Astrocyte of the cerebellum (primary cell): ENCODE measurements at regions not wholly inside any gene's neighbourhood (a gene's known extent, or its start where the extent isn't known, plus 50 kb on each side); places are given as distances from the start of the nearest gene placed in this dataset.

Source experiments
- DNase-seq: peaks from one replicate; pipeline ENCODE4 v3.0.0-alpha.2; 2011; ENCODE audit warnings: low read depth
- H3K4me3 ChIP-seq: 2 replicates; pipeline ENCODE4 v1.5.1; 2011; ENCODE audit warnings: mild to moderate bottlenecking, low read depth, low read length, moderate library complexity
- CTCF ChIP-seq: IDR thresholded peaks from 2 replicates; pipeline ENCODE4 v1.5.1; 2012; ENCODE audit warnings: low read length, low read depth, moderate library complexity, mild to moderate bottlenecking; ENCODE audit errors: missing control alignments
- in situ Hi-C: cut with HindIII; loops from 2 replicates; pipeline ENCODE4 v1.10.0; 2017; ENCODE audit warnings: low sequenced_read_pairs

GRCh38 chr16:87141402-87141801, 175.8 kb downstream of the C16orf95 start:
- in situ Hi-C loops = no loop called here
- DNase-seq = no peak
- no peak overlapping the region for H3K4me3 ChIP-seq
- TF ChIP-seq CTCF = no peak

GRCh38 chr16:87143661-87144121, 173.5 kb downstream of the C16orf95 start:
- no peak for TF ChIP-seq CTCF
- in situ Hi-C loops = no loop called here
- H3K4me3 ChIP-seq = no peak overlapping the region
- DNase-seq = no peak

- no peak for TF ChIP-seq CTCF
- DNase-seq = no peak
- in situ Hi-C loops = no loop called here
- no peak overlapping the region for H3K4me3 ChIP-seq
Observed at GRCh38 chr16:87144232-87144631, 173.0 kb downstream of the C16orf95 start.

- TF ChIP-seq CTCF = peak; percentile 19
- H3K4me3 ChIP-seq = no peak overlapping the region
- in situ Hi-C loops = no loop called here
- peak; percentile 76 for DNase-seq
Observed at GRCh38 chr16:87145181-87146176, 171.7 kb downstream of the C16orf95 start.

GRCh38 chr16:87146676-87147075, 170.5 kb downstream of the C16orf95 start:
- no peak for TF ChIP-seq CTCF
- DNase-seq = no peak
- in situ Hi-C loops = no loop called here
- H3K4me3 ChIP-seq = no peak overlapping the region

- no peak for DNase-seq
- no peak for TF ChIP-seq CTCF
- H3K4me3 ChIP-seq = no peak overlapping the region
- in situ Hi-C loops = no loop called here
Observed at GRCh38 chr16:87149051-87149450, 168.1 kb downstream of the C16orf95 start.
